Left hindlimb (tissue), 1 donor: ENCODE measurements at regions not wholly inside any gene's neighbourhood (a gene's known extent, or its start where the extent isn't known, plus 50 kb on each side); places are given as distances from the start of the nearest gene placed in this dataset.
"Not testable (repeated sequence)": the region's sequence is repeated elsewhere in the genome, so short reads cannot be mapped to it uniquely, and the experiment has no call there.

ENCODE experiments used
- DNase-seq: peaks from one replicate; pipeline ENCODE4 v3.0.0-alpha.2; 2018

DNA sequence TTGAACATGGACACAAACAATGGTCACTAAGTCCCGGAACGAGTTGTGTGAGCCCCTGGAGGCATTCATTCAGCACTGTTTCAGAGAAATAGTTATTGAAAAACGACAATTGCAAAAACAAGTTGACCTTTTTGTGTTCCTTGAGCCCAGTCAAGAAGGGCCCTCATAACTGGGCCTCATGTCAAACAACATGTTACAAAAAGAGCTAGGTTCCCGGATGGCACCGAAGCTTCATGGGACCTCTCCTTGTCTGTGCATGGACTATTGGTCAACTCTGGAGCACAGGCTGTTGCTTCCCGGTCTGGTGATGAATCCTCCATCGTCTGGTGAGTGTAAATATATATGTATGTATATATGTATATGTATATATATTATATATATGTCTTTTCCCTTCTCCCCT, 176.6 kb downstream of the ALG10 start:
- no peak for DNase-seq

GRCh38 chr12:34203866-34204620, 181.7 kb downstream of the ALG10 start:
- DNase-seq: no peak

DNA sequence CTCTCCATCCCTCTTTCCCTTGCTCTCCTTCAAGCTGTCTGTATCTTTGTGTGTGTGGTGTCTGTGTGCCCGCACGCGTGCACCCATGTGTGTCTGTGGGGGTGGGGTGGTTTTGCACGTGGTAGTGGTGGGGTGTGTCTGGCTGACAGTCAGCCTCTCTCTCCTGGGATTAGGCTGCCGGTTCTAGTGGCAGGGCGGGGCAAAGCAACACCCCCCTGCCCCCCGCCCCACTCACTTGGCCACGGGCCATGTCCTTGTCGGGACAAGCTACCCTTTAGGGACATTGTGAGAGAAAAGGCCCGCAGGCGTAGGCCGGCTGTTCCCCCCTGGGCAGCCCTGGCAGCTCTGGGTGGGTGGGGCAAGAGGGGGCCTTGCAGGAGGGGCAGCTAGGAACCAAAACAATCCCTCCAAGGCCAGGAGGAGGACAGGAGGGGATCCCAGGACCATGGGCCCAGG, 182.6 kb downstream of the ALG10 start:
- DNase-seq: no peak

GRCh38 chr12:34205401-34205800, 183.1 kb downstream of the ALG10 start:
- DNase-seq: no peak

DNA sequence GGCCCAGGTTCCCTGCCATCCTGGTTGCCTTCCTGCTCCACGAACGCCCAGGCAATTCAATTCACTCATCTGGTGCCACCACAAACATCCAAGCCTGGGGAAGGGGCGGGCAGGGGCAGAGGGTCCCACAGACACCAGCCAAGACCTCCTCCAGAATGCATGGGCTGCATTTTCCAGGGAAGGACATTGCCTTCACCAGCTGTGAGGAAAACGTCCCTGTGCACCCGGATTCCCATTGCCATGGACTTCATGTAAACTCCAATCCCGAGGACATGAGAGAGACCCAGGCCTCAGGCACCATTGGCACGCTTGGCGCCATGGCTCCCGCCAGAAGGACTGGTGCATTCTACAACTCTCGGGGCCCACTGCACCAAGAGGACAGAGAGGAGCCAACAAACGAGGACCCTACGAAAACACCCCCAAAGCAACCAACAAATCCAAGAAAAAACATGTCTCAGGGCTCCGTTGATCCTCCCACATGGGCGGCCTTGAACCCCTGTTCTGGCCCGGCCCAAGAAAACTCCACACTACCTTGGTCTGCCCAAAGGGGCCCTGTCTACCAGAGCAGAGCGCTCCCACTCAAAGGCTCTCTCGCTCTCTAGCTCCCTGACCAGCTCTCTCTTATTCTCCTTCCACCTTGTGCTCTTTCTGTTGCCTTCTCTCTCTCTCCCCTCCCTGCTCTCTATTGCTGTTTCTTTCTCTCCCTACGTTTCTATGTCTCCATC, 183.9 kb downstream of the ALG10 start:
- no peak for DNase-seq

- DNase-seq: no peak
Observed at GRCh38 chr12:34207858-34208257, 185.6 kb downstream of the ALG10 start.

DNA sequence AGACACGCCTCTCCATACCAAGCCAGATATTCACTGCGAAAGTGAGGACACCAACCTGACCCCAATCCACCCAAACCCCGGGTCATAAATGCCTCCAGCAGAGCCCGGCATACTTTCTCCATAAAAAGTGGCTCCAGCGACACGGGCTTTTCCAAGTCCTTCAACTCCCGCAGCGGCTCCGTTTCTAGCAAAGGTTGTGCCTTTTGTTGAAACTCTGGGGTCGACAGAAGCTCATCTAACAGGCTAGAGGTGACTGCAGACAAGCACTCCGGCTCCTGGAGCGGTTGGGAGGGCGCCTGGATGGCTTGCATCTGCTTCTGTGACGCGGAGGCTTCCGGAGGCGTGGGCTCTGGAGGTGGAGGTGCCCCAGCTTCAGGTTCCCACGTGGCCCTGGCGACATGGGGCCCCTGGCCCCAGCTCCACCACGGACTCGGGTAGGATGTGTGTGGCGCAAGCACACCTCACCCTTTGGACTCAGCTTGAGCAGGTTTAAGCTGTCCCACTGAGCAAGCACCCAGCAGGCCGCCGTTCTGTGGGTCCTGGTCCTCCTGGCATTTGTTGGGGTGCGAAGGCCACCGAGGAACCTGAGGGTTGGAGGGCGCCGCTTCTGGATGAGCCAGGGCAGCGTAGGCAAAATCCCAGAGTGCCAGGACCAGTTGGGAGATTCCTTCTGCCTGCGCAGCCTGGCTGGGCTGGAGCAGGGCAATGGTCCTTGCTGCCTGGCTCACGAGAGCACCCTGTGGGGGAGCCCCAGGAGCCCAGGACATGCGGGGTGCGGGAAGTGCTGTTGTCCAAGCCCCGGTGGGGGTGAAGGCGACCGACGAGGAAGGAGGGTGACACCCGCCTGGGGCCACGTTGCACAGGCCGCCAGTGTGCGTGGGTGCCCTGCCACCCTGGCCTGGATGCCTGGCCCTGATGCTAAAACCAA, 186.3 kb downstream of the ALG10 start:
- no peak for DNase-seq

DNA sequence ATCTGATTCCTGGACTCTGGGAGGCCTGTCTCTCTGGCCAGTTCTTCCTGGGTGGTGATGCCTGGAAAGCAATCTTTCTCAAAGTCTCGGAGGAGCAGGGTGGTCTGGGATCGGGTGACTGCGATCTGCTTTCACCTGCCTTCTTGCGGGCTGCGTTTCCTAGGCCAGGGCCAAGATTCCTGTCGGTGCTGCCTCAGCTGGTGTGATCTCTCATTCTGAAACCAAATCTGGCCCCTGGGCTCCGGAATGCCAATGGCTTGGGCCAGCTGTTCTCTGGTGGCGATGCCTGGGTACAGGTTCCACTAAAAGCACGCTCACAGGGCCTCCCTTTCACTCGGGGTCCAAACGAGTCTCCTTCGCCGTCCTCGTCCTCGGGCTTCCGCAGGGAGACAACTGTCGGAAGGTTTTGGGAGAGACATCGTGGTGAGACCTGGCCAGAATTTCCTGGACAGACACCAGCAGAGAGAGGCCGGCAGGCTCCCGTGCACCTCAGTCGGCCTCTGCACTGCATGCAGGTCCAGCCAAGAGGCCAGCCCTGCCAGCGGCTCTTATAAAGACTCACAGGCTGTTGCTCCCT, 187.1 kb downstream of the ALG10 start:
- no peak for DNase-seq

- no peak for DNase-seq
Observed at GRCh38 chr12:34210183-34210582, 187.9 kb downstream of the ALG10 start.

DNA sequence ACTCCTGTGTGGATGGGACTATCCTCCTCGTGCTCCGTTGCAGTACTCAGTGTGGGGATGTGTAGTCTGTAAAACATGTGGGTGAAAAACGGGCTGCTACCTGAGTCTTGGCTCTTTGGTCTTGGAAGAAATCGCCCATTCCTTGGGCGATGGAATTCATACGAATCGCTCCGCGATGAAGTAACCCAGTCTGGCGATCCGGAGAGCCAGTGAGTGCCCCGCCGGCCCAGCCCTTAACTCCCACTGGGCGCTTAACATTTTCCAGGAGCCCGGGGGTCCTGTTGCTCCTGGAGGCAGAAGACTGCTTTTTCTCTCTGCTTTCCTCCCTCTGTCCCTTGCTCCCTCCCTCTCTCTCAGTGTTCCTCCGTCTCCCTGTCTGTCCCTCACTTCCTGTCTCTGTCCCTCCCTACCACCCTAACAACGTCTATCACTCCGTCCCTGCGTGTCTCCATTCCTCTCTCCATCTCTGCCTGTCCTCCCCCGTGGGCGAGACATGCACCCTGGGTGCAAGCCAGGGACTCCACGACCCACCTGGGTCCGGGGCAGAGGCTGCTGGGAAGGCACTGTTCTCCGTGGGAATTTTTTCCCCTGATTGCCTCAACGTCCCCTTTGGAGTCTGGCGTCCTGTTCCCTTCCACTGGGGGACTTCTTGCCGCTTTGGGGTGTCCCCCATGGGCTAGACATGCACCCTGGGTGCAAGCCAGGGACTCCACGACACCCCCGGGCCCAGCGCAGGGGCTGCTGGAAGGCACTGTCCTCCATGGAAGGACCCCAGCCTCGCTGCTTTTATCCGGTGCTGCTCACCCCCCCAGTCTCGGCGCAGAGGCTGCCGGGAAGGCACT, 188.6 kb downstream of the ALG10 start:
- DNase-seq: no peak

DNA sequence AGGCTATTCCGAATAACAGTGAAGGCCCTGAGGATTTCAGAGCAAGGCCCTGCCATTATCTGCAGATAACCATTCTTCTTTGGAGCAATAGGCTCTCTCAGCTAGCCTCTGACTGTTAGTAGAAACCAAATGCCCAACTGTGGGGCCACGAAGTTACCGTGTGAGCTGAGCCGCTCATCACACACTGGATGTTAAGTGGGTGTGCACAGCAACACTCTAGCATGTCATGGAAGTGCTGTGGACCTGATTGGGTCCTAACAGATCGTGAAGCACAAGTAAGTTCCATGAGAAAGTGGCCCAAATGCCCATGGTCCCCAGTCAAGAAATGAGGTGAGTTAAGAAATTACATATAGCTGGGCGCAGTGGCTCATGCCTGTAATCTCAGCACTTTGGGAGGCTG, 190.4 kb downstream of the ALG10 start:
- DNase-seq: no peak

GRCh38 chr12:34214011-34214410, 191.7 kb downstream of the ALG10 start:
- no peak for DNase-seq

DNA sequence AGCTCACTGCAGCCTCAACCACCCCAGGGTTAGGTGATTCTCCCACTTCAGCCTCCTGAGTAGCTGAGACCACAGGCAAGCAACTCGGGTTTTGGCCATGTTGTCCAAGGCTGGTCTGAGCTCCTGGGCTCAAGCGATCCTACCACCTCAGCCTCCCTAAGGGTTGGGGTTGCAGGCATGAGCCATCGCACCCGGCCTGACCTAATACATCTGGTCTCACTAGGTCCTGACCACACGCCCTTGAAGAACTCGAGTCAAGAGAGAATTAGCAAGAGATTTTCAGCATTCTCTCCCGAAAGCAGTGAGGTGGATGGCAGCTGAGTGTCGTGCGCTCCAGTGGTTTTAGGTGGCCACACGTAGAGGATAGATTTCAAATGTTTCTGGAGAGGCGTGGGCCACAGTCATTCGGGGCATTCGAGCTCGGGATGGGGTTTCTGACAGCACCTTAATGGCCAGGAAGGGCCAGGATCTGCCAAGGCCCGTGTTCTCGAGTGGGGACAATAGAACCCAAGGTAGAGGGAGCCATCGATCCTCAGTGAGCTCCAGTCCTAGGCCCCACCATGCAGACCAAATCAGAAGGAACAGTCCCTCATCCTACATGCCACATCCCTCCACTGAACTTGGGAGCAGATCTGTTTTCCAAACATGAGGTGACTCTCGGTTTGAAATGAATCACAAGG, 193.1 kb downstream of the ALG10 start:
- DNase-seq: no peak

GRCh38 chr12:34215893-34216285, 193.6 kb downstream of the ALG10 start:
- no peak for DNase-seq

GRCh38 chr12:34217660-34218059, 195.4 kb downstream of the ALG10 start:
- no peak for DNase-seq

DNA sequence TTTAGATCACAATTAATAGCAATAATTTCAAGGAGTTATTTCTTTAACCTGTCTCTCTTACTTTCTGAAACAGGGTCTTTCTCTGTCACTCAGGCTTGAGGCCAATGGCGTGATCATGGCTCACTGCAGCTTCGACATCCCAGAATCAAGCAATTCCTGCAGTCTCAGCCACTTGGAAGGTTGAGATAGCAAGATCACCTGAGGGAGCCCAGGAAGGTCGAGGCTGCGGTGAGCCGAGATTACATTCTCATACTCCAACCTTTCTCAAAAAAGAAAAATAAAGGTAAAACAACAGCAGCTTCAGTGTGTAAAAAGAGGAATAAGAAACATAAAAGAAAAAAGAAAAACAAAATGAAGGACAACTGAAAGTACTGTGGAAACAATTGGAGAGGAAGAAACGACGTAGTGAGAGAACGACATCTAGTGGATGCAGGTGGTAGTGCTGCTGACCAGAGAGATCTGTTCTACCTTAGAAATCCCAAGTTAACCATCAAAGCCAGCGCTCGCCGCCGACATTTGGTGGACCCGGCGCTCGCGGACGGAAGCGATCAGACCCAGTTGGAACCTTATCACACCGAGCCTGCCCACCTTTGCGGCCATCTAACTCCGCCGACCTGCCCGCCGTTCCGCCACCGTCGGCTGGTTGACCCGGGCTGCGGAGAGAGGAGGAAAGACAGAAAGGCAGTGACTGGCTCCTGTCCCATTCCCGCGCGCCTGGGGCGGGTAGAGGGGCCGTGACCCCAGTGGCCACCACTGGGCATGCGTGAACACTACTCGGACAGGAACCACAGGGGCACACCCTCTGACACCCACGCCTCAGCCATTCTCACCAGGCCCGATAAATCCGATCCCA, 196.1 kb downstream of the ALG10 start:
- DNase-seq: no peak

GRCh38 chr12:34219046-34219770, 196.9 kb downstream of the ALG10 start:
- no peak for DNase-seq

GRCh38 chr12:34220079-34220478, 197.8 kb downstream of the ALG10 start:
- not testable (repeated sequence) for DNase-seq

- no peak for DNase-seq
Observed at GRCh38 chr12:34223640-34224039, 201.3 kb downstream of the ALG10 start.

- DNase-seq: not testable (repeated sequence)
Observed at GRCh38 chr12:34226044-34226443, 203.7 kb downstream of the ALG10 start.
